NCI-H1092 (cell line): ENCODE measurements at regions not wholly inside any gene's neighbourhood (a gene's known extent, or its start where the extent isn't known, plus 50 kb on each side); places are given as distances from the start of the nearest gene placed in this dataset.
A peak's percentile ranks its signal among the peaks of the same experiment; 100 is the strongest.
"Not testable (repeated sequence)": the region's sequence is repeated elsewhere in the genome, so short reads cannot be mapped to it uniquely, and the experiment has no call there.

Experiments
- DNase-seq: peaks from one replicate; lab custom pipeline; 2025; lab: John Stamatoyannopoulos, UW

DNA sequence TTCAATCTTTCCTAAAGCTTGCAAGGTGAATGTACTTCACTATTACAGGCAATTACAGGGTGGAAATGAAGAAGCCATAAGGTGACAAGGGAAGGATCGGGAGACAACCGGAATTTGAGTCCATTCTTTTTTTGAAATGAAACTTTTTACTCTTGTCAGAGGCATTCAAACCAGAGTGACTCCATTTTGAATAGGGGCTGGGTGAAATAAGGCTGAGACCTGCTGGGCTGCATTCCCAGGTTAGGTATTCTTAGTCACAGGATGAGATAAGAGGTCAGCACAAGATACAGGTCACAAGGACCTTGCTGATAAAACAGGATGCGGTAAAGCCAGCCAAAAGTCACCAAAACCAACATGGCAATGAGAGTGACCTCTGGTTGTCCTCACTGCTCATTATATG lies 363.3 kb downstream of the TYW1 start:
- no peak for DNase-seq

DNA sequence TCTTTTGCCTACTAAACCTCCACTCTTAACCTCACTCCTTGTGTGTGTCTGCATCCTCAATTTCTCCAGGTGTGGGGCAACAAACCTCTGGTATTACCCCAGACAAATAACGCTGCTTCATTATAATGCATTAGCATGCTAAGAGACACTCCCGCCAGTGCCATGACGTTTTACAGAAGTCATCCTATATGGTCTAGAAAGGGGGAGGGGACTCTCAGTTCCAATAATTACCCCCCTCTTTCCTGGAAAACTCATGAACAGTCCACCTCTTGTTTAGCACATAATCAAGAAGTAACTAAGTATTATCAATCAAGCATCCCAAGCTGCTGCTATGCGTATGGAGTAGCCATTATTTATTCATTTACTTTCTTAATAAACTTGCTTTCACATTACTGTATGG lies 364.5 kb downstream of the TYW1 start:
- DNase-seq = no peak

DNA sequence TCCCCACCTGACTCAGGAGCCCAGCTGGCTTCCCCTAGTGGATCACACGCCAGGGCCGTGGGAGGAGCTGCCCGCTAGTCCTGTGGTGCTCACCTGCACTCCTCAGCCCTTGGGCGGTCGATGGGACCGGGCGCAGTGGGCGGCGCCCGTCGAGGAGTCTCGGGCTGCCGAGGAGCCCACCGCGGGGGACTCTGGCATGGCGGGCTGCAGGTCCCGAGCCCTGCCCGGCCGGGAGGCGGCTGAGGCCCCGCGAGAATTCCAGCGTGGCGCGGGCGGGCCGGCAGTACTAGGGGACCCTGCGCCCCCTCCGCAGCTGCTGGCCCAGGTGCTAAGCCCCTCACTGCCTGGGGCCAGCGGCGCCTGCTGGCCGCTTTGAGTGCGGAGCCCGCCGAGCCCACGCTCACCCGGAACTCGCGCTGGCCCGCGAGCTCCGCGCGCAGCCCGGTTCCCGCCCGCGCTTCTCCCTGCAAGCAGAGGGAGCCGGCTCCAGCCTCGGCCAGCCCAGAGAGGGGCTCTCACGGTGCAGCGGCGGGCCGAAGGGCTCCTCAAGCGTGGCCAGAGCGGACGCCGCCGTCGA lies 367.9 kb downstream of the TYW1 start:
- DNase-seq = no peak

DNA sequence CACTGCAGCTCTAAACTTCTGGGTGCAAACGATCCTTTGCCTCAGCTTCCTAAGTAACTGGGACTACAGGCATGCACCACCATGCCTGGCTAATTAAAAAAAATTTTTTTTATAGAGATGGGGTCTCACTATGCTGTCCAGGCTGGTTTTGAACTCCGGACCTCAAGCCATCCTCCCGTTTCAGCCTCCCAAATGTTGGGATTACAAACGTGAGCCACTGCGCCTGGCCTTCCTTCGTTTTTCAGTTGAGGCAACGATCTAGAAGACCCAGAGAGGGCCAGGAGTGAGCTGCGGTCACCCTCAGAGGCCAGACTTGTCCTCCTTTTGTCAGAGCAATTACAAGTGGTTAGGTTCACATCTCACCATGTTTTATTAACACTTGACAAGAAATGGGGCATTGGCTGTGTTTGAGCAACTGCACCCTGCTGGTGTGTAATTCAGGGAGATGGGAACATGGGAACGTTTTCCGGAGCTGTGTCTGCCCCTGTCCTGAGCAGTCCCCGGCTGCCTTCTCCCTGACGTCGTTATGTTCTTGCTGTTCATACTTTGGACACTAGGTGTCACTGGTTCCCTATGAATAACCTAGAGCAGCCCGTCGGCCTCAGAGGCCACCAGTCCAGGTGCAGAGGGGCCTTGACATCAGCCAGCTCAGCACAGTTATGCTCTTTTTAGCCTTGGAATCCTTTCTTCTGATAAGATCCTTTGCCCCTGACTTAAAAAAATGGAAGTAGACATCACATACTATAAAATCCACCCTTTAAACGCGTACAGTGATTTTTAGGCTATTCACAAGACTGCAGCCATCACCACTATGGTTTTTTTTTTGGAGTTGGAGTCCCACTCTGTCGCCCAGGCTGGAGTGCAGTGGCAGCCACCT lies 375.0 kb downstream of the TYW1 start:
- DNase-seq = peak; percentile 89

DNA sequence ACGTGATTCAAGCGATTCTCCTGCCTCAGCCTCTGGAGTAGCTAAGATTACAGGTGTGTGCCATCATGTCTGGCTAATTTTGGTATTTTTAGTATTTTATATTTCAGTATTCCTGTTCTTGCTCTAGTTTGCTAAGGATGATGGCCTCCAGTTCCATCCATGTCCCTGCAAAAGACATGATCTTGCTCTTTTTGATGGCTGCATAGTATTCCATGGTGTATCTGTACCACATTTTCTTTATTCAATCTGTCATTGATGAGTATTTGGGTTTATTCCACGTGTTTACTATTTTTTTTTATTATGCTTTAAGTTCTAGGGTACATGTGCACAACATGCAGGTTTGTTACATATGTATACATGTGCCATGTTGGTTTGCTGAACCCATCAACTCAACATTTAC lies 376.8 kb downstream of the TYW1 start:
- DNase-seq = not testable (repeated sequence)

DNA sequence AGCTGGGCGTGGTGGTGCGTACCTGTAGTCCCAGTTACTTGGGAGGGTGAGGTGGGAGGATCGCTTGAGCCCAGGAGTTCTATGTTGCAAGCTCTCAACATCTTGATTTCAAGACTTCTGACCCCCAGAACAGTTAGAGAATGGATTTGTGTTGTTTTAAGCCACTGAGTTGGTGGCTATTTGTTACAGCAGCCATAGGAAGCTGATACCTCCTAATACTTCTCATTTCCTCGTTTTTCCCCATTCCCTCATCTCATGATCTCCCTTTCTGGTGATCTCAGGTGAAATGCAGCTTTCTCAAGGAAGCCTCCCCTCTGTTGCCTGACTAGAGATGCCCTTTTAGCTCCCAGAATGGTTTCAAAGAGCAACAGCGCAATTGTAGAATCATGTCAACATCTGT lies 378.8 kb downstream of the TYW1 start:
- no peak for DNase-seq

DNA sequence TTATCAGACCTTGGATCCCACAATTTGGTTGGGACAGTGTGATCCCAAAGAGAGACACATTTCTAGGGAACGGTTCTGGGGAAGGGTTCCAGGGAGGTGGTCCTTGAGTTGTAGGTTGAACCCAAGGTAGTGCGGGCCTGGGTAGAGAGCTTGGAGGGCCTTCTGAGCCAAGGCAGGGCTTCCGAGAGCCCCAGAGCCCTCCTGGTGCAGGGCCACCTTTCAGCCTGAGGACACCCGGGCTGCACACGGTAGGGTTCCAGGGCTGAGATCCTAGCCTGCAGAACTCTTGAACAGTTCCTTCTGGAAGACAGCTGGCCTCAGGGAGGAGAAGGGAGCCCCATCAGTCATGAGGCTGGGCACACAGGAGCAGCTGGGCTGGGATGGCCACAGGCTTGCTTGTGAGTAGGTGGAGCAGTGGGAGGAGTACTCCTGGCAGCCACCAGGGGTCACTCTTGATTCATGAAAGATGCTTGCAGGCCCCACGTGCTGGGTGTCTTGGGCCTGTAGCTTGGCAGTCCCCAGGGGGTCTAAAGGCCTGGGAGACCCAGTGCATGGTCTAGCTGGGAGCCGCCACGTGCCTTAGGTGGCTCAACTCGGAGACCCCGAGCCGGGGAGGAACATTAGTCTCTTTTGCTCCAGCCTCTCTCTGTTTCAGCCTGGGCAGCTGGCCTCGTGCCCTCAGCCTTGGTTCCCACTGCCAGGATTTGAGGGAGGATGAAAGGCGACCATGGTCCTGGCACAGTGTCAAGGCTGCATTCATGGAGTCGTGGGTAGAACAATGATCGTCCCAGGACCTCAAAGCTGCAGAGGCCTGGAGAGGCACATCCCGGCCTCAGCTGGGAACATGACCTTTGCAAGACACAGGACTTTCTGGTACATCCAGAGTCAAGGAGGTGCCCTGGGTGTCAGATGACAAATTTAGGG lies 381.6 kb downstream of the TYW1 start:
- DNase-seq = peak; percentile 76

DNA sequence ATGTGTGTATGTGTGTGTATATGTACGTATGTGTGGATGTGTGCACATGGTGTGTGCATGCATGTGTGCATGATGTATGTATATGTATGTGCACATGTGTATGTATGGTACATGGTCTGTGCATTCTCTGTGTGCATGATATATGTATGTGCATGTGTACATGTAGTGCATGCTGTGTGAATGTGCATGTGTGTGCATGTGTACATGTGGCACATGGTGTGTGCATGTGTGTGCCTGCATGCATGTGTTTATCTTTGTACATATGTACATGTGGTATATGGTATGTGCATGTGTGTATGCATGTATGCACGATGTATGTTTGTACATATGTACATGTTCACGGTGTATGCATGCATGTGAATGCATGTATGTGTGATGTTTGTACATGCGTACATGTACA lies 383.7 kb downstream of the TYW1 start:
- DNase-seq = no peak

DNA sequence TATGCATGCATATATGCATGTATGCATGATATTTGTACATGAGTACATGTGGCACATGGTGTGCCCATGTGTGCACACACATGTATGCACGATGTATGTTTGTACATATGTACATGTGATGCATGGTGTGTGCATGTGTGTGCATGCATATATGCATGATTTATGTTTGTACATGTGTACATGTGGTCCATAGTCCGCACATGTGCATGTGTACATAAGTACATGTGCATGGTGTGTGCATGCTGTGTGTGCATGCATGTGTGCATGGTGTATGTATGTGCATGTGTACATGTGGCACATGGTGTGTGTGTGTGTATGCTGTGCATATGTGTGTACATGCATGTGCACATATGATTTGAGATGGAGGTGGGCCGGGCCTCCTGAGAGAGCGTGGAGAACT lies 384.2 kb downstream of the TYW1 start:
- no peak for DNase-seq

DNA sequence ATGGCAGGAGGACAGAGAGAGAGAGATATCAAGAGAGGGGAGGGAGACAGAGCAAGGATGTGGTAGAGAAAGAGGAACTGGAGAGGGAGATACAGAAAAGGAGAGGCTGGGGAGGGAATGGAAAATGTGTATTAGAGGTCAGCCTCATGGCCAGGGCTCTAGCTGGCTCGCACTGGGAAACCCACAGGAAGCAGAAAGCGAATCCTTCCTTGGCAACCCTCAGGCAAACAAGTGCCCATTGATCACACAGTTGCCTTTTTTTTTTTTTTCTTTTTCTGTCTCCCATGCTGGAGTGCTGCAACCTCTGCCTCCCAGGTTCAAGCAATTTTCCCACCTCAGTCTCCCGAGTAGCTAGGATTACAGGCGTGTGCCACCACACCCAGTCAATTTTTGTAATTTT lies 391.2 kb downstream of the TYW1 start:
- DNase-seq = no peak

DNA sequence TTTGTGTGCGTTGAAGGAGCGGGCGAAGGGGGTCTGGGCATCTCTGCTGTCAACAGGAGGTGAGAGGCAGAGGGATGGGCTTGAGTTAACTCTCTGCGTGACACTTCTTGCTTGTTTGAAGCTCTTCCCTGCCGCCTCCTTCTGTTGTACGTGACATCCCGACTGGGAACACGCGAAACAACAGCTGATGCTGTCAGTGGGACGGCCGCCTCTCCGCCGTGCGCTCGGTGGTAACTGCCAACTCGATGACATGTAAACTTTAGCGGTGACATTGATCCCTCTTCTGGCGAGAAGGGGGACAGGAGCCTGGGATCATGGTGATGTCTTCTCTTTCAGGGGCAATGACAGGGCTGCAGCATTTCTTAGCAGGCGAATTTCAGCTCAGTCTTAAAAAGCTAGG lies 394.5 kb downstream of the TYW1 start:
- DNase-seq = no peak

DNA sequence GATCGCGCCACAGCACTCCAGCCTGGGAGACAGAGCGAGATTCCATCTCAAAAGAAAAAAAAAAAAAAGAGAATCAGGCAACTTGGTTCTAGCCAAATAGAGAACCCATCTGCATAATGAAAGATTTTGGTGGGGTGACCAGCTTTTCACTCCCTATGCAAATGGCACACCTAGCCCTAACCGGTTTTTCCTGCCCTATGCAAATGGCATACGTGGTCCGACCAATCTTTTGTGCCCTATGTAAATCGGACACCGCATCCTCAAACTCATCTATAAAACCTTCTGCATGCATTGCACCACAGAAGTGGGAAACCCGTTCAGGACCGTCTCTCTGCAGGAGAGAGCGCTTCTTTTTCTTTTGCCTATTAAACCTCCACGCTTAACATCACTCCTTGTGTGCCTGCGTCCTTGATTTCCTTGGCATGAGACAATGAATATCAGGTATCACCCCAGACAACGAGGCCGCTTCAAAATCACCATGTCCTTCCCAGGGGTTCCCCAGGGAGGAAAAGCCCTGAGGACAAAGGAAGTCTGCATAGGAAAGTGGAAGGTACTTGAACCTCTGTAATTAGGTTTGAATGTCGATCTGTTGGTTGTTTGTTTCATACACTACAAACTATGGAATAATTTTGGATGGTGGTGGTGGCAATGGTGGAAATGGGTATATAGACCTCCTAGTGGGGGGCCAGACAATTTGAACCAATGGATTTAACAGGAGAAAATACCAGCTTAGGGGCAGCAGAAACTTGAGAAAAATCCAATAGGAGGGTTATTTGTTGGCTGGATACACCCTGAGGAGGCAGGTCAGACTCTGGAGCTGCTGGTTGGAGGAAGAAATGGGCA lies 396.2 kb downstream of the TYW1 start:
- DNase-seq = peak; percentile 5

DNA sequence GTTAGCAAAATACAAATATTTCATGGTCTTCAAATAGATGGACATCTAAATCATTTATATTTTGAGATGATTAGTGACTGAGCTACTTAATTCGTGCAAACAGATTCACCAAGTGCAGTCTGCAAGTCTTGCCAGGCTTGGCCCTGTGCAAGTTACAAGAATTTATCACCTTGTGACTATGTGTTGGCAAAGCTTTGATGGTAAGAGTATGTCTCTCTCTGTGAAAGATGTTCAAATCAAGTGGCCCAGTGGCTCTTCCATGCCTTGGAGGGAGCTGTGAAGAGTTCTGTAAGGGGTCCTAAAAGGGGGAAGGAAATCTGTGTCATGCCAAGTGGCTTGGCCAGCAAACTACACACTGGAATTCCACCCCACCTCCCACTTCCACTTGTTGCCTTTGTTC lies 397.3 kb downstream of the TYW1 start:
- DNase-seq = no peak

DNA sequence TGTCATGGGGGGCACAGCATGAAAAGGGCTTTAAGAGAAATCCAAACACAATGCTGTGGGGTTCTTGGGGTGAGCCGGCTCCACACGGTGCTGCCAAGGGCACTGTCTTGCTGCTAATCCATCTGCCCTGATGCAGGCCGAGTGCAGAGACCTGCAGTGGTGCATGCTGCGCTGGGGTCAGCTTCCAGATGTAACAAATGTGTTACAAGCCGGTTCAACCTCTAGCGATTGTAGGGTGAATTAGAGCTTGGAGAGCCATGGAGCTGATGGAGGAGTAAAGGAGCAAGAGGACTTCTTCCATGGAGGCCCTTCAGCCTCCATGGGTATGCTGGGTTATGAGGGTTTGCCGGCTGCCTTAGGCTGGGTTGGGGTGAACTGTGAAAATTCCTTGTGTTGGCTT lies 402.3 kb downstream of the TYW1 start:
- no peak for DNase-seq

DNA sequence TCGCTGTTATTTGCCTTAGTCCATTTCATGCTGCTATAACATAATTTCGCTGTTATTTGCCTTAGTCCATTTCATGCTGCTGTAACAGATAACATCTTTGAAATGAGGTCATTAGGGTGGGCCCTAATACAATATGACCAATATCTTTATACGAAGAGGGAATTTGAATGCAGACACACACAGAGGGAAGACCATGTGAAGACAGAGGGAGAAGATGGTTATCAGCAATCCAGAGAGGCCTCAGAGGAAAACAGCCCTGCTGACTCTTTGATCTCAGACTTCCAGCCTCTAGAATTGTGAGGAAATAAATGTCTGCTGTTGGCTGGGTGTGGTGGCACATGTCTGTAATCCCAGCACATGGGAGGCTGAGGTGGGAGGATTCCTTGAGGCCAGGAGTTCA lies 404.9 kb downstream of the TYW1 start:
- no peak for DNase-seq

DNA sequence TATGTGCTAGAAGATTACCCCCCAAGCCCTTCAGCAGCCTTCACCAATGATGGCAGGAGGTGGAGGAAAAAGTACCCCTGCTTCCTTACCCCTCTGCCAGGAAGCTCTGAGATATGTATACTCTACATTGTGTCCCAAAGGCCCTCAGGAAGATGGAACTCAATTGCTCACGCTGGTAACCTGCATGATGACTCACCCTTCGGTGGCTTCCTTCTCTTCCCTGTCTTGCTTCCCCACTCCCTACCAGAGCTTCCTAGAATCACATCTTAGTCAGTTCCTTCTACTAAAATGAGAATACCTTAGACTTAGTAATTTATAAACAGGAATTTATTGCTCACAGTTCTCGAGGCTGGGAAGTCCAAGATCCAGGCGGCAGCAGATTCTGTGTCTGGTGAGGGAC lies 405.6 kb downstream of the TYW1 start:
- DNase-seq = no peak

DNA sequence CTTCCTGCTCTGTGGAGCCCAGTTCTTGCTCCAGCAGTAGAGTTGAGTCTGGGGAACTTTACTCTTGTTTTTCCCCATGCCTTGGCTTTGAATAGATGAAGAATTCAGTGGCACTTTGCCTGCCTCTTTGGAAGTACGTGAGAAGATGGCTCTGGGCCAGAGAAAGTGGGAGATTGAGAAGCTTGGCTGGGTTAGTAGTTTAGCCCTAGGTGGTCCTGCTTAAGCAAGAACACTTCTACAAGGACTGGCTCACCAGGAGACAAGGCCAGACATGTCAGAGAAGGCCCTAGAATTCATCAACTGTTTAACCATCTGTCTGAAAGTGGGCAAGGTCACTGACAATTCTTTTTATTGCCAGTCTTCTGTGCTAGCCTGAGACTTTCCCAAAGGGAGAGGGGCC lies 410.3 kb downstream of the TYW1 start:
- no peak for DNase-seq

DNA sequence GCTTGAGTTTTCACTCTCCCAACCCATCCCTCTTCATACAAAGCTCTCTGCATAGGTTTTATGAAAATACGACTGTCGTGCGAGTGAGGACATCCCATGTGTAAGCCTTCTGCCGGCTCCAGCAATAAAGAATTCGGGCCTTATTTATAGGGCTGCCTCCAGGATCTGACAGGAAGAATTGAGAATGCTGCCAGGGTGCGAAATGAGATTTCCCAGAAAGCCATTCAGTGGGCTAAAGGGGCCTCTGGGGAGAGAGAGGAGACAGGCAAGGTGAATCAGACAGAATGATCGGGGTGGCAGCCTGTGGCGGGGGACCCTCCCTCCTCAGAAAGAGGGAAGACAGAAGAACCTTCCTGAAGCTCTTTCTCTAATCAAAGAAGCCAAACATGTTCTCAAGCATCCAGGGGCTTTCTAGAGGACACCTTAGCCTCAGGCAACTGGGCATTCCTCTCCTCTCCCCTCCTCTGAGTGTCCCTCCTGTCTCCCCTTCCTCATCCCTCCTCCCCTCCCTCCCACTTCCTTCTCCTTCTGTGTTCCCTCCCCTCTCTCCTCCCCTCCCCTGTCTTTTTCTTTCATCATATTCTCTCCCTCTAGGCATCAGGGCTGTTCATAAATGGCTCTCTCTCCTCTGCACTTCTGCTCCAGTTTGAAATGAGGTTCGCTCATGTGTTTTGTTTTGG lies 410.9 kb downstream of the TYW1 start:
- no peak for DNase-seq

DNA sequence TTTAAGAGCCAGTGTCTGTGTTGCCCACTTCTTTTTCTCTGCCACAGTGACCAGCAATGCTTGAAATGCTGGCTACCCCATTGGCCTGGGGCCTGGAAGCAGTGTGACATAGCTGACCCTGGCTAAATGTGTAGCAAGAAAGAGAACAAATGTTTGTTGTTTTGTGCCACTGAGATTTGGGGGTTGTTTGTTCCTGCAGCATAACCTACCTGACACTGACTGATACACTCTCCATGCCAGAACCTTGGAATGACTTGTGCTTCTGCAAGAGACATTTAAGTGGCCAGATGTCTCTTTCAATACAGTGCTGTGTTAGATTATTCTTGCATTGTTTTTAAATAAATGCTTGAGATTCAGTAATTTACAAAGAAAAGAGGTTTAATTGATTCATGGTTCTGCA lies 411.5 kb downstream of the TYW1 start:
- DNase-seq = no peak

DNA sequence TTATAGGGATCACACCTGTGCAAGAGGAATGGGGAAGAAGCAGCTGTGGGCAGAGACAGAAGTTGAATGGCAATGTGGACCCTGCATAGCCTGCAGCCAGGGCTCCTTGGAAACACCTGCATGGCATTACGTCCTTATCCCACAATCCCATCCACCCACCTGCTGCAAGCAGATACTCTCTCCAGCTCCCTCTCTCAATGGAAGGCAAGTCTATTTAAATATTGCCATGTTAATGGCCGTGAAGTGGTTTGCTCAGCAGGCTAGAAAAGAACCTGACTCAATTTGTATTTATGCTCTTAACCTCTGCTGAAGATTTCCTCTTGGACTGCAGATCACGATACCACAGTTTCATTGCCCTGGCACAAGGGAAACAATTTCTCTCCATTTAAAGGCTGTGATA lies 417.0 kb downstream of the TYW1 start:
- DNase-seq = peak; percentile 91

DNA sequence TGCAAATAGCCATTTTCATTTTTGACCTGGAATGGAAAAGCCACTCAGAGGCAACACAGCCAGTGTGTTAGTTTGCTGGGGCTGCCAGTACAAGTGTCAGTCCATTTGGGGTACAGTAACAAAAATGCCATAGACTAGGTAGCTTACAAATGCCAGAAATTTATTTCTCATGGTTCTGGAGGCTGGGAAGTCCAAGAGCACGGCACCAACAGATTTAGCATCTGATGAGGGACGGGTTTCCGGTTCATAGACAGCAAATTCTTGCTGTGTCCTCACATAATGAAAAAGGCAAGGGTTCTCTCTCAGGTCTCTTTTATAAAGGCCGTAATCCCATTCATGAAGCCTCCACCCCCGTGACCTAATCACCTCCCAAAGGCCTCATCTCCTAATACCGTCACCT lies 418.2 kb downstream of the TYW1 start:
- DNase-seq = no peak
